NCI-H446 treated with DMSO at 0.1 percent for 48 hours (cell line): ENCODE measurements at regions not wholly inside any gene's neighbourhood (a gene's known extent, or its start where the extent isn't known, plus 50 kb on each side); places are given as distances from the start of the nearest gene placed in this dataset.

Experiments used
- DNase-seq: peaks from one replicate; lab custom pipeline; 2025; lab: John Stamatoyannopoulos, UW

GRCh38 chr18:61618816-61619215, 274.0 kb downstream of the RNF152 start:
- DNase-seq = no peak

- DNase-seq = no peak
Observed at GRCh38 chr18:61616111-61616610, 276.6 kb downstream of the RNF152 start.

GRCh38 chr18:61612517-61612916, 279.3 kb downstream of the CDH20 start:
- no peak for DNase-seq

- DNase-seq = no peak
Observed at GRCh38 chr18:61609131-61609530, 275.9 kb downstream of the CDH20 start.

GRCh38 chr18:61608316-61608715, 275.1 kb downstream of the CDH20 start:
- DNase-seq = no peak

GRCh38 chr18:61607867-61608266, 274.6 kb downstream of the CDH20 start:
- DNase-seq = no peak

GRCh38 chr18:61606759-61607158, 273.5 kb downstream of the CDH20 start:
- peak; percentile 97 for DNase-seq

GRCh38 chr18:61606068-61606660, 272.9 kb downstream of the CDH20 start:
- DNase-seq = peak; percentile 86

GRCh38 chr18:61605376-61606067, 272.3 kb downstream of the CDH20 start:
- DNase-seq = peak; percentile 62
